Stimulated activated CD8-positive, alpha-beta memory T cell treated with anti-CD3 and anti-CD28 coated beads, Interleukin-4, amount 100 ng/mL, for 4 hours (primary cell): ENCODE measurements at regions not wholly inside any gene's neighbourhood (a gene's known extent, or its start where the extent isn't known, plus 50 kb on each side); places are given as distances from the start of the nearest gene placed in this dataset.

Experiments
- DNase-seq, 2 donors: peaks; one replicate each; pipeline ENCODE4 v3.0.0-alpha.2; 2020; ENCODE audit warnings: low read depth in 2 of 2, low spot score in 1 of 2

DNA sequence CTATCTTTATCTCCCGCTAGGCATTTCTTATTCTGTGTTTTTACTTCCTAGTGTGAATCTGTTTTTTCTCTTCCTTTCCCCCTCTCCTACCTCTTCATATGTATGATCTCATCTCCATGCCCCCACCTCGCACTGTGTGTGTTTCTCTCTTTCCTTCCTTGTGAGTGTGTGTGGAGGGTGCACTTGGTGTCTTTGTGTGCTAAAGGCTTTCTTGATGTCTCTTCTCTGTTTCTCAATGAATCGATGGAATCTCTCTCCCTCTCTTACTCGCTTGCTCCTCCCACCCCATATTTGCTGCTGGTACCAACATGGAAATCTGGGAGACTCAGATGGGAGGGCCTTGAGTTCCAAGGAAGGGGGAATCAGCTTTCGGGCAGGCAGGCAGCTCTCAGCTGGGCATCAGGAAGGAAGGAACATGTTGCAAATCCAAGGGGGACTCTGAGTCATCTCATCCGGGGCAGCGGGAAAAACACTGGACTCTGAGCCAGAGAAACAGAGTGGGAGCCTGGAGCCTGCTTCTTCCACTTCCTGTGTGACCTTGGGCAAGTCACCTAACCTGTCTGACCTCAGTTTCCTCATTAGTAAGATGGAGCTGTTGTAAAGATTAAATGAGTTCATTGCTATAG, 147.5 kb downstream of the PTPRU start:
- no peak for DNase-seq

- DNase-seq = no peak
These were observed 146.8 kb downstream of the PTPRU start for GRCh38 chr1:29382851-29383745.

- DNase-seq = no peak
These were observed 145.1 kb downstream of the PTPRU start for GRCh38 chr1:29381426-29381825.

GRCh38 chr1:29380532-29380931, 144.2 kb downstream of the PTPRU start:
- no peak for DNase-seq

DNA sequence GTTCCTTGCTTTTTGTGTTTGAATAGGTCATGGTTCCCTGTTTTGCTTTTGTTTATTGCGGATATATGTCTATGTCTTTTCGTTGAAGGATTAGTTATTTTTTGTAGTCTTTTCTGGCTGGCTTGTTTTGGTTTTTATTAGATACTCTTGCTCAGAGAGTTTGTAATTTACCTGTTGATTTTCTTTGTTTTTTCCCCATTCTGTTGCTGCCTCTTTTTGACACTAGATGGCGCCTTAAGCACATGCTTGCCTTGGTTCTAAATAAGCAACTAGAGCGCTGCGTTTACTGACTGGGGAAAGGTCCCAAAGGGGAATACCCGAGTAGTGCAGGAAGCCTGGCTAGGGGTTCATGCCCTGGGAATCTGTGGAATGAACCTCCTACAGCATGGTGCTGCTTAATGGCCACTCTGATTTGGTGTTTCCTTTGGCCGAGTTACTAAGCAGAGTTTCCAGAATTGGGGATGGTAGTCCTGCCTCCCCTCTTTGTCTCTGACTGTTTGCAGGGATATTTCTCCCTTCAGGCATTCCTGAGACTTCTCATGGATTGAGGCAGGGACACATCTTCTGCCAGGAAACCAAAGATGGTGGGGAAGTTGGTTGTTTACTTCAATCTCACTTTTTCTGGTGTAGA, 143.2 kb downstream of the PTPRU start:
- no peak for DNase-seq
